ENCODE measurements at regions not wholly inside any gene's neighbourhood (a gene's known extent, or its start where the extent isn't known, plus 50 kb on each side); places are given as distances from the start of the nearest gene placed in this dataset.

GRCh38 chr10:61302124-61302523 is 151.1 kb downstream of the TMEM26 start:
- TF ChIP-seq CTCF (conservative IDR thresholded peaks at IDR 0.05; ENCODE audit: low read length) (no peak), EZH2phosphoT487 (IDR thresholded peaks at IDR 0.05; ENCODE audit: borderline replicate concordance, low read depth, low read length) (no peak)

Measured in OCI-LY7 (cell line).